Hematopoietic multipotent progenitor cell treated with erythropoietin and hydrocortisone succinate and interleukin-3 and kit ligand, for 8 days (in vitro differentiated cells): ENCODE measurements at regions not wholly inside any gene's neighbourhood (a gene's known extent, or its start where the extent isn't known, plus 50 kb on each side); places are given as distances from the start of the nearest gene placed in this dataset.
"Not testable (repeated sequence)": the region's sequence is repeated elsewhere in the genome, so short reads cannot be mapped to it uniquely, and the experiment has no call there.

Source experiments
- DNase-seq: peaks from one replicate; pipeline ENCODE4 v3.0.0-alpha.2; 2015

DNA sequence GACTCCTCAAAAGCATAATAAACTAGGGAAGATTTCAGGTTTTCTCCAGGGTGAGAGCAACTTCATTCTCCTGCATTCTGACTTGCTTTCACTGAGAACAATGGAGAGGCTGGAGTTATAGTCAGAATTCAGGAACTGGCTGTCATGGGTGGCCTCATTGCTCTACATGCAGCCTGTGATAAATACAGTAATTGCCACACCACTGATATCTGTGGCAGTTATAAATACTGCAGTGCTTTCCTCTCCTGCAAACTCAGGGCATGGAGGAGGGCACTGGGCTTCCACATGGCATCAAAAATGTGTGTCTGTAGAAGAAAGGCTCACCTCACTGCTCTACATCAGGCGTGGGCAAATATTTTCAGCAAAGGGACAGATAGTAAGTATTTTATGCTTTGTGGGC lies 510.2 kb downstream of the ZNF516 start:
- DNase-seq: no peak

DNA sequence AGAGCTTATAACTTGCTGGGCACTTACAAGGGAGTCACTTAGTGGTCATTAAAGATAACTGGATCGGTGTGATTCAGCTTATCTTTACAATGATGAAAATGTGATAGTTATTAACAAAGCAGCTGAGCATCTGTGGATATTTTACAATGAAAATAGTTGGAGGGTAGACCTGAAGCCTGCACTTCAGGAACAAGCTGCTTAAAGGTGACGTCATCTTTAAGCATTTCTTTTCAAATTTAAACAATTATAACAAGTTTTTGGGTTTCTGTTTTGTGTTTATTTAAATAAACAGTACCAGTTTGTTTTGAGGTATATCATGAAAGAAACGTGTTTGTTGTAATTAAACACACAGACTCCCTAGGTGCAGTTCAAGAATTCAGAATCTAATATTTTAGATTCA lies 513.9 kb downstream of the ZNF516 start:
- DNase-seq: no peak

- DNase-seq: no peak
Observed at GRCh38 chr18:75977081-75977480, 518.0 kb downstream of the ZNF516 start.

- DNase-seq: no peak
Observed at GRCh38 chr18:75970212-75970611, 524.8 kb downstream of the ZNF516 start.

DNA sequence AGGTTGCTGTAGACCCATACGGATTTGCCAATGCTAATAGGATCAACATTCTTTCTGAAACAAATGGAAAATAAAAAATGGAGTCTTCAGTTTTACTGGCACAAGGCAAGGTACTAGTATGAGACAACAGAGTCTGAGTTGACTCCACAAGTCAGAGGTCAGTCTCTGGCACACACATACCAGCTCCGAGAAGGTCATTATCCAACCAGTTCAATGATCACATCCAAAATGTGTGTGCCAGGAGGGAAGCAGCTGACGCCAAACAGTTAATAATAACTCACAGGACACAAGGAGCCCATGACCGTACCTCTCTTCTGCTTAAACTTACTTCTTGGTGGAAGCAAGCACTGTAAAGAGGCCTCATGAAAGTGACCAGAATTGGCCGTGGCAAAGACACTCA lies 528.6 kb downstream of the ZNF516 start:
- no peak for DNase-seq

DNA sequence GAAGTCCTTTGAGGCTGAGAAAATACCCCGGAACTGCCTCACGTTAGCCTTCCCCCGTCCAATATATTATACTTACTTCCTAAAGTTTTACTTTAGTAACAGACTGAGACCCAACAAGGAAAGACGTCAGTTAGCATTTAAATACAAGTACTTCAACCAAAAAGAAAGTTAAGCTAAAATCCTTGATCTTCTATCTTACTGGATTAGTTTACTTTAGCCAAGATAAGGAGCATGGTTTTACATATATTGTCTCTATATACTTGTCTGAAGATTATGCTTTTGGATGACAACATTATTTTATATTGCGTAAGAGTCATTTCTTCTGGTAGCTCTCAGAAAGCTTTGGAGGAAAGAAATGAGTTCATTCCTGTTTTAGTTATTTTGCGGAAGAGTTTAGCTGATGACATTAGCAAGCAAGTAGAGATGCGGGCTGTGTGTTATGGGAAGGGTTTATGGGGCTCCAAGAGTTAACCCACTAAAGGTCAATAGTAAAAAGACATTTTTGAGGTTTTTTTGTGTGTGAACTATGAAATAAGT lies 532.9 kb downstream of the ZNF516 start:
- no peak for DNase-seq

DNA sequence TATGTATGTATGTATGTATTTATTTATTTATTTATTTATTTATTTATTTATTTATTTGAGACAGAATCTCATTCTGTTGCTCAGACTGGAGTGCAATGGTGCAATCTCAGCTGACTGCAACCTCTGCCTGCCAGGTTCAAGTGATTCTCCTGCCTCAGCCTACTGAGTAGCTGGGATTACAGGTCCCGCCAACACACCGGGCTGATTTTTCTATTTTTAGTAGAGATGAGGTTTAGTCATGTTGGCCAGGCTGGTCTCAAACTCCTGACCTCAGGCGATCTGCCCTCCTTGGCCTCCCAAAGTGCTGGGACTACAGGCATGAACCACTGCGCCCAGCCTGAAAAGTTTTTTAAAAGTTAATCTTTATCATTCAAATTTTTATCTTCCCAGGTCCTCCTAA lies 532.9 kb upstream of the SMIM21 start:
- not testable (repeated sequence) for DNase-seq

DNA sequence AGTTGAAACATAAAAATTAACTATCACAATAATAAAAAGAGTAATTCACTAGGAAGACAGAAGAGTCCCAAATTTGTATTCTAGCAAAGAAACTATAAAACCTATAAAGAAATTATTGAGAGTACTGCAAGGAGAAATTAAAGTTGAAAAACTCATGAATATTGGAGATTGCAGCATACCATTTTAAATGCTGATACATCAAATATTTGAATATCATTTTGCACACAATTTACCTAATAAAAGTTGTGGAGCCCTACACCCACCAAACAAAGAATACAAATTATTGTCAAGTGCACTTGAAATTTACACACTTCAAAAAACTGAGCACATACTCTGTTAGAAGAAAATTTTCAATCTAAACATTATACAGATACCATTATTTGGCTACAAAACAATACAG lies 531.6 kb upstream of the SMIM21 start:
- no peak for DNase-seq

GRCh38 chr18:75958683-75959082 lies 531.2 kb upstream of the SMIM21 start:
- DNase-seq: no peak

DNA sequence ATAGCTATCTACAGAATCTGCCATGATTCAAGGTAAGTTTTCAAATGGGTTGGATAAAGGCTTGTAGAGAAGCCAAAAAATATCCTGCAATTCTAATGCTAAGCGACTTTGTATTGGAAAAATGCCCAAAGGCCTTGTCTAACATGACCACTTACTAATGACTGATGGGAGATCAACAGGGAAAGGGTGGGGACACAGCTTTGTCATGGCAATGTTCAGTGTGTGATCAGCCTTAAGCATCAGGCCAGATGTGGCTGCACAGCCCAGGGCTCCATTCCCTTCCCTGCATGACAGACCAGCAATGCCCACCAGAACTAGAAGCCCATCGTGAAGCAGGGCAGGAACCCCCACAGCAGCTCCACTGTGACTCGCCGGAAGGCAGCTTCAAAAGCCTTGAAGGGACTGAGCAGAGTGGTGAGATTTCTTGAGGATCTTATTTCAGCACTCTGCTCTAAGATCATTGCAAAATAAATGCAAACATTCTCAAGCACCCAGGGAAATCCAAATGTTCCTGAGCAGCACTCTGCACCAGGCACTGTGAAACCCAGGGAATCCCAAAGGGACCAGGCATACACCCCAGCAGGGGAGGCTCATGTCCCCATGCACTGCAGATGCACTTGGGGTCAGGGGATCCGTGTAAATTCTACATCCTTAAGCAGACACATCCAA lies 517.9 kb upstream of the SMIM21 start:
- no peak for DNase-seq

GRCh38 chr18:75937306-75937705 lies 509.8 kb upstream of the SMIM21 start:
- no peak for DNase-seq

GRCh38 chr18:75936862-75937261 lies 509.4 kb upstream of the SMIM21 start:
- DNase-seq: no peak

- DNase-seq: no peak
Observed at GRCh38 chr18:75931079-75931478, 503.6 kb upstream of the SMIM21 start.

DNA sequence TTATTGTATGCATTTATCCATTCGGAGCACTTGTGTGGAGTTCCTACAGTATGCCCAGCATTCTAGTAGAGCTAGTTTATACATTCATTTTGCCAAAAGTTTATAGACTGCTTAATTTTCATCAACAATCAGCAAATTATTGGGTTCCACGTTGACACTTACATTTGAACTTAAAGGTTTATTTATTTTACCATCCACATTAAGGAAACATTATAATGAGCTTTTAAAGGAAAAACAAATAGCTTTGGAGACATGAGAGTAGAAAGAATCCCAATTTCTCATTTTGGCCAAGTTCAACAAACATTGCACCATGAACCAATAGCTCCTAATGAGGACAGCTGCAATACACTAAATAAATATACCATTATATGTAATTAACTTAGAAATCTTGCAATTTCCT lies 501.2 kb upstream of the SMIM21 start:
- DNase-seq: no peak

GRCh38 chr18:75927791-75928190 lies 500.3 kb upstream of the SMIM21 start:
- DNase-seq: no peak

DNA sequence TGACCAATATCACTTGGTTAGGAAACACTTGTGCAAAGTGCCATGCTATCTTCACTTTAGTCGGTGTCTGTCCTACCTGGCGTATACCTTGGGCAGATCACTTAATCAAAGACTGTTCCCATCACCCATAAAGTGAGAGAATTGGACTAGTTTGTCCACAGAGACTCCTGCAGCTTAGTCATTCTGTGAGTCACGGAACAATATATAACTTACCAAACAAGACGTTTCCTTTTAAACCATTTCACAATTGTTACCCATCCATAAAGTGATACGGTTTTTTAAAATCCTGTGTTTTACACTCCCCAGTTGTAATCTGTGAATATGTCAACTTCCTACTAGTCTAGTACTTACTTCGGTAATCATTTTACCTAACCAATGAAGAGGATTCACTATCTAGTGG lies 499.3 kb upstream of the SMIM21 start:
- DNase-seq: no peak

GRCh38 chr18:75923169-75923568 lies 495.7 kb upstream of the SMIM21 start:
- no peak for DNase-seq

- DNase-seq: no peak
Observed at GRCh38 chr18:75916624-75916982, 489.1 kb upstream of the SMIM21 start.

DNA sequence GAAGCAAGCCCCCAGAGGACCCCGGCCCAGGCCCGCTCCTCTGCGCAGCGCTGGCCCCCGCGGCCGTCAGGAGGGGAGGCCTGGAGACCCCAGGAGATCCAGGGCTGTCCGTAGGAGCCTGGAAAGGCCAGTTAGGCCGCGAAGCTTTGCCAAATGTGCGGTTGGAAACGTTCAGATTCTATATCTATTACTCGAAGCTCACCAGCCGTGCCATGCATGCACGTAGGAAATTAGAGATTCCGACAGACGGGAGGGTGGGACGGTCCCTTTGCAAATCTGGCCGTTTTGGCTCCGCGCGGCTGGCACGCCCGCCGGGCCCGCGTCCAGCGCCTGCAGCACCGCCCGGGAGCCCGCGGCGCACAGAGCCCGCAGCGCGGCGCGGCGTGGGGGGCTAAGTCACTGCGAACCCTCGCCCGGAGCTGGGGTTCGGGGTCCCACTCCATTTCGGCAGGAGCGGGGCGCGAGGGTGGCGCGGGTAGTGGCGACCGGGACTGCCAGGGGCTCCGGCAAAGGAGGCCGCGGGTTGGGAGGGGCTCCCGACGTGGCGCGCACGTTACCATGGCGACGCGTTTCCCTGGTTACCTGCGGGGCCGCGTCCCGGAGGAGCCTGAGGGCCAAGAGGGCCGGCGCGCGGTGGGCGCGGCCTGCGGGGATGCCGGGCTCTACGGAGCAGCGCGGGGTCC lies 488.6 kb upstream of the SMIM21 start:
- DNase-seq: no peak

DNA sequence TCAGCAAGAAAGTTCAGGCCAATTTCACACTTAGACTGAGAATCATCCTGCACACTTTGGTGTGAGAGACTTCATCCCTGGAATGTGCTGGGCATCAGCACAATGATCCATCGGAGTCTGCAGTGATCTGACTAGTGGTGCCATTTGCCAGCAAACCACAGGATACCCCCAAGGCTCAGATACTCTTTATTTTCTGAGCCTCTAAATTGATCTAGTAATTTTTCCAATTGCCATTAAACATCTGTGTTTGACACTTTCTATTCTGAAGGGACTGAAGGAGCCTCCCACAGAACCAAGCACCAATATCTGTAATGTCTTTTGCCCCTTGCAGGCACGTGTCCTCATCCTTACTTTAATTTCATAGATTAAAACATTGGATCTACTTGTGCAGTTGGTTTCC lies 485.3 kb upstream of the SMIM21 start:
- DNase-seq: no peak

GRCh38 chr18:75904416-75904815 lies 476.9 kb upstream of the SMIM21 start:
- no peak for DNase-seq

DNA sequence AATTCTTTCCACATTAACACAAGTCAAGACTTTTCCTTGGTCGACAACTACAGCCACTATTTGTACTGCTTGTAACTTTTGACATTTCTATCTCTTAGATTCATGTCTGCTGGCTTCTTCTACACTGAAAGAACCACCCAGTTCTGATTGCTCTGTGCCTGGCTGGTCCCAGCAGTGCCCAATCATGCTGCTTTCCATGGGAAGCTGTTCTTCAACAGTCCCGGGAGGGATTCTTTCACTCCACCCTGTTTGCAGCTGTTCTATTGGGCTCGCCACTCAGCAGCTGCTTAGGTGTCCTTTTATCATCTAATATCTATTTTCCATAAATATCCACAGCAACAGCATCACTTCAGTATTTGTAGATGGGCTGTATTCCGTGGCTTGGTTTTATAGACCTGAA lies 471.1 kb upstream of the SMIM21 start:
- no peak for DNase-seq

- DNase-seq: no peak
Observed at GRCh38 chr18:75897386-75897785, 469.9 kb upstream of the SMIM21 start.

DNA sequence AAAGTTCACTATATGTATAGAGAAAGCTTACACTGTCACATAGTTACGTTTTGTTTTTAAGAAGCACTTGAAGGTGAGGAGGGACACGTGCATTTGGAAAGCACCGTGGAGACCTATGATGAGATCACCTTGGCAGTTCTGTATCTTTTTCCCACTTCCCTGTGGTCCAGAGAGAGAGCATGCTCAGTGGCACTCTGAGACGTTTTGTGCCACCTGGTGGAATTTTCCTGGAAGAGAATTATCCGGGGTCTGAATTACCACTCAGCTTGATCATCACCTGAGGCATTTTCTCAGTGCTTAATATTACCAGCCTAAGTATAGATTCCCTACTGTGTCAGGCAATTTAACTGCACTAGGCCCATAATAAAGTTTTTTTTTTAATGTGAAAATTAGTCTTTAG lies 469.4 kb upstream of the SMIM21 start:
- no peak for DNase-seq

DNA sequence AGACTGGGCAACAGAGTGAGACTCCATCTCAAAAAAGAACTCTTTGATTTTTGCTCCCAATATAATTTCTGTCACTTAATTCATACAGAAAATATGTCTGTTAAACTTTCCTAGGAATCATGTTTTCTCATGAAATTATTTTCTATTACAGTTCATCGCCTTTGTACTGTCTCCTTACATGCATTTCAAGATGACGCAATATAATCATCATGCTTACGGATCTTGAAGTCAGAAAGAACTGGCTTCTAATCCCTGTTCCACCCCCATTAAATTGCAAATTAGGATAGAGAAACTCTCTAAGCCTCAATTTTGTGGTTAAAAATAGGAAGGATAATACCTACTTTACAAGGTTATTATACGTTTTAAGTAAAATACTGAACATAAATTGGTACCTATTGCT lies 467.6 kb upstream of the SMIM21 start:
- DNase-seq: no peak
